ENCODE measurements at regions not wholly inside any gene's neighbourhood (a gene's known extent, or its start where the extent isn't known, plus 50 kb on each side); places are given as distances from the start of the nearest gene placed in this dataset.

DNA sequence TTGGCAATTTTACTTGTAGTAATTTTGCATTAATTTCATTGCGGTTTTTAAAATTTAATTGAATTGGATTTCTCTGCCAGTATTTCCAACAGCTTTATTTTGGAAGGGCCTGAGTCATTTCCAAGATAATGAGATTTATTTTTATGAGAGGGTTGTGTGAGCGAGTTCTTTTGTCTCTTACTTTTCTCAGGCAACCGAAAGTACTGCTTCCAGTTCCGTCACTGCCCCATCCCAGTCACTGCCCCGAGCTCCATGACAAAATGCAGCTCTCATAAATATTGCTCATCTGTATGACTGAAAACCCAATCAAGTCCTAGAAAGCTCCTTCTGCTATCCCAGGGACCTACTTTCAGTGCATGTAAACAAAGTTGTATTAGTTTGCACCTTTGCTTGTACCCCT, 468.4 kb upstream of the SEMA3D start:
- no peak for DNase-seq (ENCODE audit: low spot score)

DNA sequence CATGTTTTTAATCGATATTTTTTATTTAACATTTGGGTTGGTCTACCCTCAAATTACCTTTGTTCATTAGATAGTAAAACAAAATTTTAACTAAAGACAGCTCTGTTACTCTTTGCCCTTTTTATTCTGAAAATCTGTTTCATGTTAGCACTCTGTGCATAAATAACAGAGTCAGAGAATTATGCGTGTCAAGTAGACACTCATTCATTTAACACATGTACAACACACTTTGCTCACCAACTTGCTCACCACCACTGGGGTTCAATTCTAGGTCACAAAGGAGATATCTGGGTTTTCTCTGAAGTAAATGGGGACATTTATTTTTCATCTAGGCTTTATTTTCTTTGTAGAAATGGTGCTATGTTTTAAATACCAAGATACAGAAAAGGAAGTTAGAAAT, 457.4 kb upstream of the SEMA3D start:
- no peak for DNase-seq (ENCODE audit: low spot score)

DNA sequence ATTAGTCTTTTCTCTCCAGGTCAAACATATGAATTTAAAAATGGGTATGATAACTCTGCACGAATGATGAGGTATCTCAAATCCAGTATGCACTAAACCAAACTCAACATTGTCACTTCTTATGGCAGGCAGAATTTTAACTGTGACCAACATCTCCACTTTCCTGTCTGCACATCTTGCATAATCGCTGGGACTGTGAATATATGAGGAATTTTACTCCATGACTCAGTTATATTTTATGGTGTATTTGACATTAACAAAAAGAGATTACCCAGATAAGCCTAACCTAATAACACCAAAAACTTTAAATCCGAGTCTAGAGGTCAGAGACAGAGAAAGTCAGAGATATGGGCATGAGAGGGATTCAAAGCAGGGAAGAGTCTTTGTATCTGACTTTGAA, 454.5 kb upstream of the SEMA3D start:
- no peak for DNase-seq (ENCODE audit: low spot score)

DNA sequence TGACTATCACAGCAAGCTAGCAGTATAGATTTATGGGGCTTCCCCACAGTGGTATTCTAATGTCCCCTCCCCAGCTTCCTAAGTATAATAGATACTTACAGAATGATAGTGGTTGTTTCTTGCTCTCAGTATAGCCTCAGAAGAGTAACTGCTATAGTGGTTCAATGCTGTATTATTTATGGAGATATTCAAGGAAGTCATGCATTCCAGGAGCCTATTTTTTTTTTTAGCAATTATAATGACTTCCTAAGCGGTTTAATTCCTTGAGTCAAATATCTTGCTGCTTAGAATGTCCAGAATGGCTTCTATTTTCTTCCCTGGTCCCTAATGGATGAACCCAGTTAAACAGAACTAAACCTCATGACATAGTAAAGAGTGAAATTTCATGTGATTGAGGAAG, 451.5 kb upstream of the SEMA3D start:
- DNase-seq (ENCODE audit: low spot score), result no peak

DNA sequence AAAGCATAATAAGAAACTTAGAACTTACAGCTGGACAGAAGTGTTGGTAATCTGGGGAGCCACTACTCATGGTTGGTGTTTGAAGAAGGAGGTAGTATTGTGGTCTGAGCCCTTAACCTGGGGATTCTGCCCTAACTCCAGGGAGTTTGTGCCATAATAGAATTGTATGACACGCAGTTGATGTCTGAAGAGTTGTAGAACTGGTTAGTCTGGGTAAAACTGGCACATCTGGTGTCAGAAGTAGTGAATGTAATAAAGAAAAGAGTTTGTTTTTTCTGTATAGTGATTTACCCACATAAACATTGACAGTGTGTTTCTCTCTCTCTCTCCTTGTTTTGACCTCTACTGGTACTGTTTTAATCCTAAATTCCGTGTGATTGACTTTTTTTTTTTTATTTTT, 448.1 kb upstream of the SEMA3D start:
- no peak for DNase-seq (ENCODE audit: low spot score)

DNA sequence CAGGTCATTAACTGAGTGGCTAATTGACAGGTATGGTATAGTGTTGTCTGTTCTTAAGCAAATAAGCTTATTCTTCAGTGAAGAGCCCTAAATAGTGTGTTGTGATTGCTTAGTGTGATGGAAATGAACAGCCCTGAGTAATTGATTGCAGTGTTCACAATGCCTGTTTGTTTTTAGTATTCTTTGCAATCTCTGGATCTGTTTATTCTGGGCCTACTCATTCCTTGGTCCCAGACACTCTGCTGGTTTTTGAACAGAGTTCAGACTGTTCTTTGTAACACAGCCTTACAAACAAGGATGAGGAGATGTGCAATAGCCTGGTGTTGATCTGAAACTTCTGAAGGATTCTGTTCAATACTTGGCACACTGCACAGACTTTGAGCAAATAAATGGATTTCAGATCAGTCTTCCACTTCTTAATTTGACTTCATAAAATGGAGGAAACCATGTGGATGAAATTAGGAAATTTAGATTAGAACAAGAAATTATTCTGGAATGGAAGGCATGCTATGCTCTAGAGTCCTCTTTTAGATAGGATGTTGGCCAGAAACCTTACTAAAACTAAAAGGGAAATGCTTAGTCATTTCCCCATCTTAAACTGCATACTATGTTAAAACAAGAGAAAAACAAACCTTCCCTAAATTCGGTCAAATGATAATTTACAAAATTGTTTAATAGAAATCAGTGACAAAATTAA, 444.2 kb upstream of the SEMA3D start:
- no peak for DNase-seq (ENCODE audit: low spot score)

DNA sequence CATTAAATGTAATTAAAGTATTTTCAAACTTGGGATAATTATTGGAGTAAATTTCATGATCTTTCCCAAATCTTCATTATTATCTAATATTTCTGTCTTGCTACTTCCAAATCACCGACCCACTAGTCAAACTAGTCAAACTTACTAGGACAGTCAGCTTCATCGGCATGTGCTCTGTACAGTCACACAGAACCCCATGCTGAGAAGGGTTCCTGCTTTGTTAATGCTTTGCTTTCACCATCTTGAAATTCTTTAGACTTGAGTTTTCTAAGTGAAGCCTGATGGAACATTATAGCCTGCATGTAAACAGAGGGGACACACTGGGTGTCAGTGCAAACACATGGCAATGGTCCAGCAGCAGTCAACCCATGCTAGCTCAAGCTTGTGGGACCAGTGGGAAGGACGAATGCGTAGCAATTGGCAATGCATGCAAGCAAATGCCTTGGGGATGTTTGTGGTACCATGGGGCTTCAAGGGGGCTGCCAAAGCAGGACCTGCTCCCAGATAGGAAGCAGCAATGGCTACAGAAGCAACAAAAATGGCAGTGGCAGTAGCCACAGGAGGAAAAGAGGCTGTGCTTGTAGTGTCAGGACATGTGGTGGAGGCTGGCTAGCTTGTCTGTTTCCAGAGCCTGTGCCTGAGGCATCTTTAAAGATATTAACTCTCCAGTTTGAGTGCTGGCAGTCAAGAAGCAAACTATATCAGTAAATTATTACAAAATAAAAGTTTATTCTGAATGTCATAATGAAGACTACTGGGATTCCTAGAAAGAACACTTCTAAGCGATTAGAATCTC, 441.1 kb upstream of the SEMA3D start:
- no peak for DNase-seq (ENCODE audit: low spot score)

DNA sequence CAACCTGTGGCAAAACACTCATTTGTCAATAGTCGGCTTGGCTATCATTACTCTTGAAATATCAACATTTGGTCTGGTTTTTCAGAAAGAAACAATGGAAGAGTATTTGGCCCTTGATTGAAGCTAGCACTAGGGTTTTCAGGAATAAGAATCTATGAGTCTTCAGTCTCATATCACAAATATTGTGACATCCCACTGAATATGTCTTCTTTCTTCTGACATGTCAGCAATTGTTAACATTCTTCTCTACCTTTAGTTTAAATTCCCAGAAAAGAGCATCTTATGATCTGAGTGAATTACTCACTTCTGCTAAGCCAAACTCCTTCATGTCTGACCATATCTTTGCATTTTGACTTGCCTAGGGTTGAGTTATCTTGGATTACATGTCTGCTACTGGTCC, 435.2 kb upstream of the SEMA3D start:
- no peak for DNase-seq (ENCODE audit: low spot score)

DNA sequence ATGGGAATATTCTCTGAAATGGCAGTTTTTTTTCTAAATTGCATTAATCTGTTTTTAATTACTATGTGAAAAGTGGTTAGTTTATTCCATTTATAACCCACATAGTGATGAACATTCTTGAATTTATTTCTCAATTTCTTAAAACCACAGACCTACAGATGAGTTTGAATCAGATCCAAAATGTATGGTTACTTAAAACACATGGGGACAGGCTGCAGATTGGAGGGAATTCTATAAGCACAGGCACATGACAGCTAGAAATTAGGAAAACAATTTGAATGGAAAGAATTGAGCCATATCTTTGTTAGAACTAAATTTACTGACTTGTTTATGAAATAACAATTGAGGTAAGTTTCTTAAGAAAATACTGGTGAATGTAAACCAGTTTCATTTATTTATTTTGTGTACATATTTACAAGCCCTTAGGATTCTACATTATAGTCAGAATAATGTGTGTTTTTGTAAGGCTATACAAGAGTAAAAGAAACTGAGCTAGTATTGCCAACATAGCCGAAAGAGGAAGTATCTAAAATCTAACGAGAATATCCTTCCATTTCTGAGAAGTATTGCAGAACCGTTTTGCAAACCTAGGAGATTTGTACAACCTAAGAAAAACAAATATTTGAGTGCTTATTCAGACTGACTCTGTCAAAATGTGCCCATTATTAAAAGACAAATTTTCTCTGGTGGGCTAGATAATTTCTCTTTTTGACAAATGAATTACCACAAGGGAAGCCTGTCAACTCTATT, 434.3 kb upstream of the SEMA3D start:
- DNase-seq (ENCODE audit: low spot score), result no peak

DNA sequence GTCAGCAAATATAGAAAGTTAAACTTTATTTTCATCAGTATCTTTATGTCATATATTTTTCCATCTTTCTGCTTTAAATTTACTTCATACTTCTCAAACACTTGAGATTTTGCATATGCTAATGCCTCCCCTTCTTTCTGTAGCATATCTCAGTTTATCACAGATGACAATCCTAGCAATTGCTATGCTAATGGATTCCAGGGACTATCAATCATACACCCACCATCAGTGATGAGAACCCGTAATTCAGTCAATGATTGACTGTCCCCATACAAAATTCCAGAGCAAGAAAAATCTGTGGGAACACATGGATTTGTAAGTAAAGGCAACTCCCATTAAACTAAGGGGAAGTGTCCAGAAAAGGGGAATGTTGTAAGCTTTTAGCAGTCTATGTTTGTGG, 432.4 kb upstream of the SEMA3D start:
- no peak for DNase-seq (ENCODE audit: low spot score)

DNA sequence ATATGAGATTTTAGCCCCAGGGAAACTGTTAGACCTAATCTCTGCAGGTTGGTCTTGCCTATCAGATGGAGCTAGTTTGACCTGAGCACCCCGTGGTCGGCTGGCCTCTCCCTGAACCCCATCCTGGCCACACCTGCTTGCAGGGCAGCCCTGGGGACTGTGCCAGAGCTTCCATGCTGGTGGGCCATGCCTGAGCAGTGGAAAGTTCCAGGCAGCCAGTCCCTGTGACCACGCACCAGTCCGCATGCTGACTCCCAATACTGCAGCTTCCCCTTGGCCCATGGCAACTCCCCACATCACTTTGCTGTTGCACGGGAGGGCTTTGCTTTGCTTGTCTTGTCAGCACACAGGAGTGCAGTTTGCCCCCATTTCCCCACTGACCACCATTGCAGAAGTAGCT, 427.8 kb upstream of the SEMA3D start:
- DNase-seq (ENCODE audit: low spot score), result no peak

DNA sequence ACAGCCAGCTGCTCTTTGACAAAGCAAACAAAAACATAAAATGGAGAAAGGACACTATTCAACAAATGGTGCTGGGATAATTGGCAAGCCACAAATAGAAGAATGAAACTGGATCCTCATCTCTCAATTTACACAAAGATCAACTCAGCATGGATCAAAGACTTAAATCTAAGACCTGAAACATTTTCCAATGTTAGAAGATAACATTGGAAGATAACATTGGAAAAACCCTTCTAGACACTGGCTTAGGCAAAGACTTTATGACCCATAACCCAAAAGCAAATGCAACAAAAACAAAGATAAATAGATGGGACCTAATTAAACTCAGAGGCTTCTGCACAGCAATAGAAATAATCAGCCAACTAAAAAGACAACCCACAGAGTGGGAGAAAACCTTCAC, 425.7 kb upstream of the SEMA3D start:
- no peak for DNase-seq (ENCODE audit: low spot score)

DNA sequence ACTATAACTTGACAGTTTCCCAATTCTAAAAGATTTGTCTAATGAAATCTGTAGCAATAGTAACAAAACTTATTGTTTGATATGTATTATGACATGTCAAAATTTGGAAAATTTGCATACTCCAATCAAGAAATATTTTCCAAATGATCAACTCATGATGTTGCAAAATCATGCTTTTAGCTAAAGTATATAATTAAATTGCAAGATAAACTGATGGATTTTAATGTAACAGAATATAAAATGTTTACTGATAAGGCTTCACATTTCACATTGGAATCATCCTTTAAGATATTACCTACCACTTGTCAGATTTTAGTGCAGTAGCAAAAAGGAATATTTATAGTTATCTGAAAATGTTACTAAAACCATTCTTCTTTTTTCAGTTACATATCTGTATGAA, 421.9 kb upstream of the SEMA3D start:
- no peak for DNase-seq (ENCODE audit: low spot score)

DNA sequence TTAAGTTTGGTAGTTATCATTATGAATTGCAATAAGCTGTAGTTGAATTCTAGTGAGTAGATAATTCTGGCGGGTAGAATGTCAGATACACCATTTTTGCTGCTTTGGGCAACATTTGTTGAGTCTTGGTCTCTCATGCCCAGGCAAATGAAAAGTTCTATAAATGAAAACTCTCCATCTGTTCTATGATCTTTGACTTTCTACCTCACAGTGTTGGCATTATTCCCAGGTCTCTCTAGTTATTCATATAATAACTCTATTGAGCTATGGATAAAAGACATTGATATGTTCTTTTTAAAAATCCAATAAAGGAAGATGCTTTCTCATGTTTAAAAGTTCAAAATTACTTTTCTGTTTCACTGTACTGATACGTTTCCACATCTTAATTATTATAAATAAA, 415.3 kb upstream of the SEMA3D start:
- no peak for DNase-seq (ENCODE audit: low spot score)

DNA sequence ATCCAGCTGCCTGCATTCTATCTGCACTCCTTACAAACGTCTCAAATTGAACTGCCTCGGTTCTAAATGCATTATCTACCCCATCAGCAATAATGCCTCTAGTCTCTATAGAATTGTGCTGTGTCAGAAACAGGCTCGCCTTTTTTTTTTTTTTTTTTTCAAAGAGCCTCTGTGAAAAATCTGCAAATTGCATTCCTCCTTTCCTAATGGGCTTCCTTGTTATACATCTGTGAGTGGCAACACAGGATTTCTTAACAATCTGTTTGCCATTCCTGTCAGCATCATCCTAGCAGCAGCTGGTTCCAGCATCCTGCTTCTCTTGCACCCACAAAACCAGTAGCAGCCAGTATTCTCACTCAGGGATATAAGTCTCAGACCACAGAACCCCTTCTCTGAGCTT, 413.5 kb upstream of the SEMA3D start:
- no peak for DNase-seq (ENCODE audit: low spot score)

DNA sequence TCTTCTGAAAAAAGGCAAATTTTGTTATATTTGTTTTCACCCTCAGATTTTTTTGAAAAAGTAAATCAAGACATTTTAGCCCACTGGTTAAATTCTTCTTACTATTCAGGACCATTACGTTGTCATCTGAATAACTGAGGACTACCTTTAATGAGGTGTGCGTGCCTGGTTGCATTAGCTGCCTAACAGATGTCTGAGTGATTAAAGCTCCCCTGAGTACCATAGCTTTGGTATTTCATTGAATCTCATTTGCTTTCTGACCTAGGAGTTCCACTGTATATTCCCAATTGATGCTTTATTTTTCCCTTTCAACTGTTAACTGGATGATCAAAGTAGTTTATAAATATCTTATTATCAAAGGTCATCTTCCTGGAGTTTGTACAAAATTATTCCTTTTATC, 410.0 kb upstream of the SEMA3D start:
- DNase-seq (ENCODE audit: low spot score), result no peak

DNA sequence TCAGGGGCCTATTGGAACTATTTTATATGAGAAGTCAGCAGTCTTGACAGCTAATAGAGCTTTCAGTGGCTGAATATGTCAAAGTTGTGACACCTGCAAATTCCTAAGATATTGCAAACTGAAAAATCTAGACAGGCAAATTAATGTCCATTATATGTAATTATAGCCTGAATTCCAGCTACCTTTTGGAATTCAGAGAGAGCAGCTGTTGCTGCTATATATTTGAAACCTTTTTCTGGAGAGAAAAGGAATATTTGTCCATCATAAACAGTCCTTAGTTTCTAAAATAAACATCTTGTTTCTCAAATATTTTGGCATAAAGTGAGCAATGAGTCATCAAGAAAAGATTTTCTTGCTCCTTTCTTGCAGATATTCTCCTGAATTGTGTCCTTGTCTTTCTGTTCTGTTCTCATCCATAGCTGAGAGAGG, 408.9 kb upstream of the SEMA3D start:
- DNase-seq (ENCODE audit: low spot score), result peak; percentile 5

DNA sequence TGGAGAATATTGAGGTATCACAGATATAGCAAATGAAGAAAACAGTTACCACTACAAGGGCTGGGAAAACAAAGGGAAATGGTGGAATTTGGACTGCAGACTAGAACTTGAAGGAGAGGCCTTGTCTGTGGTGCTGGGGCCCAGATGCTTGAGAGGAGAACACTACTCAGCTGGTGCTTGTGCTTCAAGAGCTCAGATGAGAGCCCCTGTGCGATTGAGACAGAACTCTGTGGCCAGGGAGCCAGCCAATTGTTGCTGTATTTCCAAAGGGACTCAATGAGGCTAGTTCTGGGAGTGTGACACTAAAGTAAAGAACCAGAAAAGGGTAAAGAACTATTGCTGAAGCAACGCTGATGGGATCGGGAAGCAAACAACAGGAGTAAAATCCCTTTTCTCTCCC, 406.5 kb upstream of the SEMA3D start:
- no peak for DNase-seq (ENCODE audit: low spot score)

DNA sequence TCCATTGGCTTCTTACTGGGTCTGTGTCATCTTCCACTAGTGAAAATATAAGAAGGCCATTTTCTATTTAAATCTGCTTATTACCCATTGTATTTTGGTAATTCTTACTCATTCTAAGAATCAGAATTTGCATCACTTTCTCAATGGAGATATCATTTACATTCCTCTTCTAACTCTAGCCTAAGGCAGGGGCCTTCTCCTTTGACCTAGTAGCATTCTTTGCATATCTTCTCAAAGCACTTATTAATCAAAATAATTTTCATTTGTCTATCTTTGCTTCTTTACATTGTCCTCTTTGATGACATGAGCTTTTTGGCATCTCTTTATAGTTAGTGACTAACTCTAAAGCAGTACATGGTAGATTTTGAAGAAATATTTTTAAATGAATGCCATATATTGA, 400.9 kb upstream of the SEMA3D start:
- DNase-seq (ENCODE audit: low spot score), result no peak

DNA sequence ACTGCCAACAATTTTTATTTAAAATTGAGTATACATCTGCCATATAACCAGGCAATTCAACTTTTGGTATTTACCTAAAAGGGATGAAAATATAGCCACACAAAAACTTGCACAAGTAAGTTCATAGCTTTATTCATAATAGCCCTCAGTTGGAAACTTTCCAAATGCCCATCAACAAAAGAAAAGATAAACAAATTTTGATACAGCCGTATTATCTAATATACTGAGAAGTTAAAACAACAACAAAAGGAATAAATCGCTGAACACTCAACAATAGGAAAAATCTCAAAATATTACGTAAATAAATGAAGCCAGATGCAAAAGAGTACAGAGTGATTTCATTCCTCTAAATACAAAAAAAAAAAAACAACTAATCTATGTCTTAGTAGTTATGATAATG, 399.2 kb upstream of the SEMA3D start:
- no peak for DNase-seq (ENCODE audit: low spot score)

DNA sequence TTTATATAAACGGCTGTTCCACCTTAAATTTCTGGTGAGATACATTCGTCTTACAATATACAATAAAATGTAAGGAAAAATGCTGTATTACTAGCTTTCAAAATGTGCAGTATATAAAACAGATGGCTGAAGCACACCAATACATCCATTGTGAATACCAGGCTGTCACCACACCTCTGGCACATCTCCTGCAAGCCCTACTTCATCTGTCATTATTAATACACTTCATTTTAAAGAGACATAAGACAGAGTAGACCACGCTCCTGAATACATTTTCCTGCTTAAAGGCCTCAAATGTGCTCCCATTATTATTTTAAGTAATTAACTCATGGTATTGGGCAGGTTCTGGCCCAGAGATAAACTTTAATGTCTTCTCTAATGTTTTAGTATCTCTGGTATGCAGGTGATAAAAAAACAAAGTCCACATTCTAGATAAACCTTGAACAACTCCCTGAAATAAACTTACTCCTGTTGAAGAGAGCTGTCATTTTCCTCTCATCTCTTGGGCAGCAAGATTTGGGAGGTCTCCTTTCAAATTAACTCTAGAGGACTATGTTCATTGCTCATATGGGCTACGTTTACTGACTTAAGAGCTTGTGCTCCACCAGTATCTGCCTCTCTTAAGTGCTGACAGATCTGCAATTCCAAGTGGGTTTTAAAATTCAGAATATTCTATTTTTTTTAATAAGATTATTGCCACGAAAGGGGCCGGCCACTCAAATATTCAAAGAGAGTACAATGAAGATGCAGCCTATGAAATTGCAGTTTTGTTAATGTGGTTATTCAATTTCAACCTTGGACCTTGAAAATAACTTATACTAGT, 396.5 kb upstream of the SEMA3D start:
- DNase-seq (ENCODE audit: low spot score), result no peak

DNA sequence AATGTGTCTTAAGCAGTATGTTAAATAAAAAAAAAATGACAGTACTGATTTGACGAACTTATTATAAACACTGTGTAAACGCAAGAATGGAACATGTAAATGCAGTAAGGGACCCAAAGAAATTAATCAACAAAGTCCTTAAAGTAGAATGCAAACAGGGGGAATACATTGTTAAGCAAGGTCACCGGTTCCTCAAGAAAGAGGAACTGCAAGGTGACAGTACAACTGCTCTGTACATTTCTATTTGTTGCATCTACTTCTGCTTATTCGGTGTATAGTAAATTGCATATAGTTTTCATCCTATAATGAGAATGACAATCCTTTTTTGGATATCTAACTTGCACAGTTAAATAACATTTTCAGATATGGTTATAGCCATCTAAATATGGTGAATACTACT, 387.0 kb upstream of the SEMA3D start:
- DNase-seq (ENCODE audit: low spot score), result no peak

All from AG08396 (cell line).